Fibroblast of the aortic adventitia (primary cell): ENCODE measurements at regions not wholly inside any gene's neighbourhood (a gene's known extent, or its start where the extent isn't known, plus 50 kb on each side); places are given as distances from the start of the nearest gene placed in this dataset.

Source experiments
- DNase-seq: peaks from one replicate; pipeline ENCODE4 v3.0.0-alpha.2; 2010; ENCODE audit warnings: low read depth
- H3K4me3 ChIP-seq: 2 replicates; pipeline ENCODE4 v1.5.1; 2011; ENCODE audit warnings: low read depth, mild to moderate bottlenecking, control low read depth, low read length, moderate library complexity
- CTCF ChIP-seq: IDR thresholded peaks from 2 replicates; pipeline ENCODE4 v1.5.1; 2011; ENCODE audit warnings: mild to moderate bottlenecking, low read length, control low read depth, inconsistent platforms; ENCODE audit not compliant: insufficient read depth

GRCh38 chr10:124262234-124262865 is 156.4 kb downstream of the OAT start:
- no peak overlapping the region for H3K4me3 ChIP-seq
- no peak for DNase-seq
- no peak for TF ChIP-seq CTCF

DNA sequence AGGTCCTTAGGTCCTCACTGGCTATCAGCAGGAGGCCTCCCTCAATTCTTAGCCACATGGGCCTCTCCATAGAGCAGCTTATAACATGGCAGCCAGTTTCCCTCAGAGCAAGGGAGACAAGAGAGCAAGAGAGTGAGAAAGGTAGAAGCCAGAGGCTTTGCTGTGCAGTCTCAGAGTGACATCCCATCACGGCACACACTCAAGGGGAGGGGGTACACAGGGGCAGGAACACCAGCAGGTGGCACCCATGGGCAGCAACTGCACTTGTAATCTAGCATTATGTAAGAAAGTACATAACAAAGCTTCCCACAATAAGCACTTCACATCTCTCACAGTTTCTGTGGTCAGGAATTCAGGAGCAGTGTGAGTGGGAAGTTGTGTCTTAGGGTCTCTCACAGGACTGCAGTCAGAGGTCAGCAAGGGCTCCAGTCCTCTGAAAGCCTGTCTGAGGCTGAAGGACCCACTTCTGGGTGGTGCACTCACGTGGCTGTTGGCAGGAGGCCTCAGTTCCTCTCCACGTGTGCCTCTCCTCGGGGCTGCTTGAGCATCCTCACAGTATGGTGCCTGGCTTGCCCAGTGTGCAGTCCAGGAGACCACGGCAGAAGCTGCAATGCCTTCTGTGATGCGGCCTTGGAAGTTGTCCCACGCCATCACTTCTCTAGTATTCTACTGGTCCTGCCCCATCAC is 159.4 kb downstream of the OAT start:
- no peak for DNase-seq
- no peak overlapping the region for H3K4me3 ChIP-seq
- no peak for TF ChIP-seq CTCF

DNA sequence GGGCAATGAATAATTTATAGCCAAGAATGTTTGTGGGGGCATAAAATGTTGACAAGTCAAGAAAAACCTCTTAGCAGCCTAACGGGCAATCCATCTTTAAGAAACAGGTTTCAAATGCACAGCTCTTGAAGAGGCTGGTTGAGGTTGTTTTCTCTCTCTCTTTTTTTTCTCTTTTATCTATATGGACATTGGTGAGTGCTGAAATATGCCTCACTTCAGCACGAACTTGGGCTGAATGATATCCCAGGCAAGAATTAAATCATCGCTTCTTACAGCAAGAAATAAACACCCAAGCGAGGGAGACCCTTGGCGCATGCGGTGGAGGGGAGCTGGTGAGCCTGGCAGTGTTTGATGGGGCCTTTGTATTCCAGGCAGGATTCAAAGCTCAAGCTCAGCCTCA is 160.9 kb downstream of the OAT start:
- no peak overlapping the region for H3K4me3 ChIP-seq
- TF ChIP-seq CTCF = no peak
- no peak for DNase-seq

DNA sequence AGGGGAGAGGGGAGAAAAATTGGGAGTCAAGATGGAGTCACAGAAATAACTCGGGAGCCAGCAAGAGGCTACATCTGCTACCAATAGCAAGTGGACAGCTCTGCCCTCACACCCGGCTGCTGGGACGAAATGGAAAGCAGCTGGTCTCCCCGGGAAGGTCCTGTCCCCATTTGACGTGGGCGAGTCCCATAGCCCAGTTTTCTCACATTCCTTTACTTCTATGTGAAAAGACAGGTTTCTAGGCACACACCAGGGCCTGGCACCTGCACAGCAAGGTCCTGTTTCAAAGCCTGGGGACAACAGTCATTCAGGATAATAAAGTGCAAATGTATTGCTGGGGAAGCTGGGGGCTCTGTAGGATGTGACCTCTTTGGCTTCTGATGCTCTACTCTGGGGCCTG is 162.6 kb downstream of the OAT start:
- no peak overlapping the region for H3K4me3 ChIP-seq
- no peak for DNase-seq
- TF ChIP-seq CTCF = no peak

DNA sequence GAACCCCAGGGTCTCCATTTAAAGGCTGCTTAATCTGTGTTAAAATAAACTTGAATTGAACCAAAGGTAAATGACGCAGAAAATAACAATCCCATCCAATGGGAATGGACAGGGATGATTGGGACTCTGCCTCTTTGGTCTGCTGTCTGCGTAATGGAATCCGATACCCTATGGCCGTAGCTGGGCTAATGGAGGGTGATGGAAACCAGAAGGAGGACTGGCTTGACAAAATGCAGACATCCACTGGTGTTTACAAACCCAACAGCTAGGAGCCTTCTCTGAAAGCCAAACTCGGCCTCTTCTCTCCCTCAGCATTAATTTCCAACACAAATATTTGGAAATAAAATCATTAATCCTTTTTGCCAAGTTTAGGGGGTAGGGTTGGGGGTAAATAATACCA is 162.2 kb upstream of the CHST15 start:
- no peak for DNase-seq
- no peak for TF ChIP-seq CTCF
- no peak overlapping the region for H3K4me3 ChIP-seq

GRCh38 chr10:124254490-124254889 is 161.1 kb upstream of the CHST15 start:
- no peak for DNase-seq
- no peak for TF ChIP-seq CTCF
- H3K4me3 ChIP-seq = no peak overlapping the region
